Stromal cell of bone marrow (primary cell): ENCODE measurements at regions not wholly inside any gene's neighbourhood (a gene's known extent, or its start where the extent isn't known, plus 50 kb on each side); places are given as distances from the start of the nearest gene placed in this dataset.
"Not testable (repeated sequence)": the region's sequence is repeated elsewhere in the genome, so short reads cannot be mapped to it uniquely, and the experiment has no call there.

ENCODE experiments used
- DNase-seq: peaks from one replicate; pipeline ENCODE4 v3.0.0-alpha.2; 2012; ENCODE audit warnings: low read depth

DNA sequence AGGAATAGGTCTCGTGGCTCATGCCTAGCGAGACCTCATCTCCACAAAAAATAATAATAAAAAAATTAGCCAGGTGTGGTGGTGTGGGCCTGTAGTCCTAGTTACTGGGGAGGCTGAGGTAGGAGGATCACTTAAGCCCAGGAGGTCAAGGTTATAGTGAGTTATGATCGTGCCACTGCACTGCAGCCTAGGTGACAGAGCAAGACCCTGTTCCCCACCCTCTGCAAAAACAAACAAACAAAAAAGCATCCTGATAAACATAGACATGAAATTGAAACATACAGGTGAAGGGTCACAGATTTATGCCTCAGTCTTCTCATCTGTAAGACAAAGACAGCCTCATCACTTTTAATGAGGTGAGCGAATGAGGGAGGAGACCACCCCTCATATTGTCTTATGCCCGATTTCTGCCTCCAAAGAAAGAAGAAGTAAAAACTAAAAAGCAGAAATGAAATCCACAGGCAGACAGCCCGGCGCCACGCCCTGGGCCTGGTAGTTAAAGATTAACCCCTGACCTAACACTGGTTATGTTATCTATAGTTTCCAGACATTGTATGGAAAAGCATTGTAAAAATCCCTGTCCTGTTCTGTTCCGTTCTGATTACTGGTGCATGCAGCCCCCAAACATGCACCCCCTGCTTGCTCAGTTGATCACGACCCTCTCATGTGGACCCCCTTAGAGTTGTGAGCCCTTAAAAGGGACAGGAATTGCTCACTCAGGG lies 138.5 kb downstream of the OR2B2 start:
- DNase-seq = not testable (repeated sequence)

DNA sequence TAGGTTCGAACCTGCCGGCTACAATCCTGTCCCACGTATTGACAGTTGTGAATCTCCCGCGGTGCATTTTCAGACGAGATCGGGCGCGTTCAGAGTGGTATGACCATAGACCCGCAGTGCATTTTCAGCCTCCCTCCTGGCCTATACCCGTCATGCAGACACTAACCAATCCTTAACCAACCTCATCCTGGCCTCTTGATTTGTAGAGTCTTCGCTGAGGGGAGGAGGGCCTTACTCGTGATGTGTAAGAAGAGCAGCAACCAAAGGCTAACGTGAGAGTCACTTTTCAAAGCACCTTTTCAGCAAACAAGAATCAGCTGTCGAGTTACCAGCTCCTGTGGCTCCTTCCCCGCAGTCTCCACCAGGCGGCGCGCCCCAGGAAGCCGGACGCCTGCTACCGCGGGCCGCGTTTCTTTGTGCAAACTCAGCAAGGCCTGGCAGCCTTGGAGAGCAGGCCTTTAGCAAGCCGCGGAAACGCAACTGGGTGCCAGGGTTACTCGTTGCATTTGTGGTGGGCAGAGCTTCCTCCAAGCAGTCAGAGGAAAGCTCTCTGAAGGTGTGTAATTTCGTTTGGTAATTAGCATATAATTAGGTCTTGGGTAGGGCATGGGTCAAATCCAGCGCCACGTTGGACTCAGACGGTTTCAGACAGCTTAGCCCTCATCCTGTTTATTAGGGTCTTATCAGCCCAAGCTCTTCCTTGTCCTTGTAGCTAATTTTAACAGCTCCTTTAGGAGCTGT lies 139.8 kb downstream of the OR2B2 start:
- DNase-seq = peak; percentile 61

DNA sequence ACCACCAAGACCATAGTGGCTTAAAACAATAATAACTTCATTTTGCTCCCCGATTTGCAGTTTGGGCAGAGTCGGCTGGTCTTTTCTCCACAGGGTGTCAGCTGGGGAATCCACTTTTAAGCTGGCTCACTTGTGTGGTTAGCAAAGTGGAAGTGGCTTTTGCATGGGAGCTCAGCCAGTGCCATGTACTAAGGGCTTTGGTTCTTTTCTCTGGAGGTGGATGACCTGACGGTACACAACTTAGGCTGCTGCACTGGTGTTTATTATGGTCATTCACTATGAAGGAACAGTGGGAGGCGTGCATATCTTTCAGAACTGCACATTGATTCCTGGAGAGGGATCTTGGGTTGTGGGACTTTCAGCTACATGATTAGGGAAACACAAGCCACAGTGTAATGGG lies 141.0 kb downstream of the OR2B2 start:
- DNase-seq = no peak

DNA sequence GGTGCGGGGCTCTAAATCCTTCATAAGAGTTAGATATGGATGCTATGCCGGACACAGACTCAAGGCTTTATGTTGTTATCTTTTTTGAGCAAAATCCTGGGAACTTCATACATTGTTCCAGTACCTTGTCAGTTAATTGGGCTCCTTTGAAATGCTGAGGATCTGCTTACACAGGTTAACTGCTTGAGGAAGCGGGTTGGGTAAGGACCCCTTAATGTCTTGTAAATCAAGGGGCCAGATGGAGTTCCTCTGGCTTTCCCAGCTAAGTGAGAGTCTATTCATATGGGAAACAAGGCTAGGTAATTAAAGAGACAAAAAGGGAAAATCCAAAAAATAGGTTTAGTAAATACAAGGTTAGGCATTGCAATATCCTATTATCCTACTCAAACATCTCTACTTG lies 141.5 kb downstream of the OR2B2 start:
- no peak for DNase-seq

DNA sequence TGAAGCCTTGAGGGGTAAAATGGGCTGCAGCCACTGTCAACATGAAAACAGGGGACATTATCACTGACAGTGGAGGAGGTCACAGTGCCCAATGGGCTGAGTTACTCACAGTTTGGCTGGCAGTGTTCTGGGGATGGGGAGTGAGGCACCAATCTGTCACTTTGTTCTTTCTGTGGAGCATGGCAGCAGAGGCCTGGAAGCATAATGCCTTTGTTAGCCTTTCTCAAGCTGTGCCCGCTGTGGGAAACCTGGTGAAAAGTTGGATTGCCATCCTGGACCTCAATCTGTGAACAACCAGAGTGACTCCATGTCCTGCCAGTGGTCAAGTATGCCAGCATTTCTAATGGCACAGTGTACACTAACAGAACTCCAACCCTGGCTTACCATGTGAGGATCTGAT lies 143.6 kb downstream of the OR2B2 start:
- DNase-seq = no peak

DNA sequence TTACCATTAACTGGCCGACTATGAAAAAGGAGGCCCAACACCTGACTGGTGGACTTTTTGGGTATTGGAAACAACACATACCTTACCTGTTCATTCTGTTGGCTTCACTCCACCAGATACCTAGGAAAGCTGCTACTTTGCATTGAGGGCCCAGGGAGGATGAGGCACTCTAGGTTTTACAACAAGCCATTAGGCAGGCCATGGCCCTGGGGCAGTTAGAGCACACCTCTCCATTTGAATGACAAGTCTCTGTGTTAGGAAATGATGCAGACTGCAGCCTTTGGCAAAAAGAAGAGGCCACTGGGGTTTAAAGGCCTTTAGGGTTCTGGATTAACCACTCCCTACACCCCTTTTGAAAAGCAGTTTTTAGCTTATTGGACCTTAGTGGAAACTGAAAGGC lies 144.3 kb downstream of the OR2B2 start:
- no peak for DNase-seq

DNA sequence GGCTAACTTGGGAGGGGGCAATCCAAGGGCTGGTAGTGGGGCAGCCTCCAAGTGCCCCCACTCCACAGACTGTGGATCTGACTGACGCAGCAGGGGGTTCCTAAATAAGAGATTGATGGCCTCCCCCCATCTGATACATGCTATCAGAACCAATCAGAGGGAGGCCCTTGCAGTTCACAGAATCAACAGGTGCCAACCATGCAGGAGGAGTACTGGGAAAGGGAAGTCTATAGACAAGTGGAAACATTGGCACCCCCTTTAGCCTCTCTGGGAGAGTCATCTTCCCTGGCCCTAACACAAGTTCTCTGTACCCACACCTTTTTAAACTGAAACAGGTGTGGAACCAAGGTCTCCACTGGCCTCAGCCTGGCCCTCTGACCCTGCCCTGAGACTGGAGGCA lies 145.8 kb downstream of the OR2B2 start:
- no peak for DNase-seq

DNA sequence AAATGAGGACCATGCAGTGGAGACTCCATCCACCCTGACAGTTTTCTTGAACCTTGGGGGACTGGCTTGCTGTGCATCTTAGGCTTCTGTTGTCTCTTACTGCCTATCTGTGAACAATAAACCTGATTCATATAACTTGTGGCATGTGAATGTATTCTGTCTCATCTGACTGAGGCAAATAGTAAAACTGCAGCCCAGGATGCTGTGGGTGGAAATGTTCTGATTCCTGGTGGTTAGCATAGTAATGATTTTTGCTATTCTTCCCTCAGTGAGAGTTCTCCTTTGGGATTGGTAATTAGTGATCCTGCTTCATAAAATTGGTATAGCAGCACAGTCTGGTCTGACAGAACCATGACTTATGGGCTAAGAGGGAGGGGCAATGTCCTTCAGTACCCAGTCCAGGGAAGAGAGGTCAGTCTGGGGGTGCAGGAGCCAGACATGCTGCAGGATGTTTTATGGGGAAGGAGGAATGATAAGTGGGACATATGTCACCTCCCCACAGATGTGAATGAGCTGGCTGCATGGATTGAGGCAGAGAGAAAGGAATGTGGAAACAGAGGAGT lies 147.1 kb downstream of the OR2B2 start:
- DNase-seq = no peak

DNA sequence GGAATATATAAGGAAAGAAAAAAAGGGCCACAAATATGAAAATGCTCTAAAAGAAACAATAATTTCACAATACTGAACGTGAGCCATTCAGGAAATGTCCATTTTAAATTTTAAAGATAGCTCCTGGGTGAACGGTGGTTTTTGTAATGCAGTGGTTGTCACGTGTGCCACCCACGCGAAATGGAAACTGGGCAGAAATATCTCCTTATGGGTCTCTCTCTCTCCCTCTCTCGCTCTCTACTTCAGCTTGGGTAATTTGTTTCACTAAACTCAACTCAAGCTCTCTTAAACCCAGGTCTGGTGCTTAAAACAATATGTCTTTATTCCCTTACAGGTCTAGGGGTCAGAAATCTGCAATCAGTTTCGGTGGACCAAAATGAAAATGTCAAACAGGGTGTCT lies 150.8 kb downstream of the OR2B2 start:
- no peak for DNase-seq

DNA sequence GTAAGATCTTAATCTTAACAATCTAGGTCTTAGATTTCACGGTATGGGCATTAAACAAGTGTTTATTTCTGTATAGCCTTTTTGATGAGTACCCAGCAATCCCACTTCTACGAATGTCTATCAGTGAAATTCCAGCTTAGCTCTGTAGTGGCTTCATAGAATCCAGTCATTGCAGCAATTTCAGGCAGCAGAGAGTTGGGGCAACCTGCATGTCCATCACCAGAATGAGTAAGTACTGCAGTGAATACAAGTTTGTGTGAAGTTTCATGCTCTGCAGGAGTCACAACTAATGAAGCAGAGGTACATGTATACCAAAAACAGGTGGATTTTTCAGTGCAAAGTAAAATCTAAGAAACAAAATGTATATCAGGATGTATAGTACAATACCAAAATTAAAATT lies 151.7 kb downstream of the OR2B2 start:
- no peak for DNase-seq

DNA sequence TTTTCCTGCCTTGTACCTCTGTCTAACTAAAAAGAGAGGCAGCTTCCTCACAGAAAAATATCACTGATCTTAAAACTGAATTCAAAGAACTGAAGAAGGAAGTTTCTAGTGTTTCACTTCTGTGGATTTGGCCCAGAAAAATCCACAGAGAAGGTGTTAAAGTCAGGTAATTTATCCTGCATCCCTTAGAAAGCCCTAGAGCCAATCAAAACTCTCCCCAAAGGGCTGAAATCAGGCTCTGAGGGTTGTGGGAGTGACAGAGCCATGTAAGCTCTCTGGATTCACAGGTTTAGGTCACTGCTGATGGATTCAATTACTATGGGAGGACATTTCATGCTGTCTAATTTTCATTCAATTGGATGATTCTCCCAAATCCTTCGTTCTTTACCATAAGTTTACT lies 152.3 kb downstream of the OR2B2 start:
- no peak for DNase-seq

DNA sequence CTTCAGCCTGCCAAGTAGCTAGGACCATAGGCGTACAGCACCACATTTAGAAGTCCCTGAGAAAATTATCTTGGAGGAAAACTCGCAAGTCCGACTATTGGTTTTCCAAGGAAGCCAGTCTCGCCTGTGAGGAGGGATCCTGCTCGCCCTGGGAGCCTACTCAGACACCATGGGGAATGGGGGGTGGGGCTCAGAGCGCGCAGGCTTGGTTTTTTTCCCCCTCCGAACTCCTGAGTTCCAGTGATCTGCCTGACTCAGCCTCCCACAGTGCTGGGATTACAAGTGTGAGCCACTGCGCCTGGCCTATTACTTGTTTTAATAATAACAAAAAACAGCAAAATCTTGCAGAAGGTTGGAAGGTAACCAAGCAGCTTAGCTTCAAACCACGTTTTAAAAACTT lies 153.7 kb downstream of the OR2B2 start:
- DNase-seq = no peak

DNA sequence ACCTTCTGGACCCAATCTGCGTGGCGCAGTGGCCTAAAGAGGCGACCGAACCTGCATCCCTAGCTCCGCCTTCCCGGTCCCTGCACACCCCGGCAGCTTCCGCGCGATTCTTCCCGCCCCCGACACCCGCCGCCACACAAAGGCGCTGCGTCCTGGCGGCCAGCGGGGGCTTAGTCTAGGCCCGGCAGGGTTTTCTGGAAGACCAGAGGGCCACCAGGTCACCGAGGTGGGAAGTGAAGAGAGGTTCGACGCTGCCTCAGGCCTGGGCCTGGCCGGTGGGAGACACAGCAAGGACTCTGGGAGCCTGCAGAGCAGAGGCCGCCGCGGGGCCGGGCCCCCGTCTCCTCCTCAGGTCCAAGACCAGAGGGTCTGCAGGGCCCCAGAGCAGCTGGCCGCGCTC lies 154.9 kb downstream of the OR2B2 start:
- DNase-seq = no peak

DNA sequence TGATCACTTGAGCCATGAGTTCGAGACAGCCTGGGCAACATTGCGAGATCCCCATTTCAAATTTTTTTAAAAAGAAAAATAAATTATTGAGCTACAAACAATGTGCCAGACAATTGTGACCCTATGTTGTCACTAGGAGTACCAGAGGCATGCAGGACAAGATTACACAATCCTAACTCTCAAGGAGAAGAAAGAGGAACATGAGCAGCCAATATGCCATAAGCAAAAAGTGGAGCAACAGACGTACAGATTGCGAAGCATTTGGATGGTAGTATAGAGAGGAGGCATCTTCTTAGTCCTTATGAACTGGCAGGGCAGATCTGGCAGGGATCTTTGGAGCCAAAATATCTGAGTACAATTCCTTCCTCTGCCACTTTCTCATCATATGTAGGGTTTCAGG lies 156.4 kb downstream of the OR2B2 start:
- no peak for DNase-seq

DNA sequence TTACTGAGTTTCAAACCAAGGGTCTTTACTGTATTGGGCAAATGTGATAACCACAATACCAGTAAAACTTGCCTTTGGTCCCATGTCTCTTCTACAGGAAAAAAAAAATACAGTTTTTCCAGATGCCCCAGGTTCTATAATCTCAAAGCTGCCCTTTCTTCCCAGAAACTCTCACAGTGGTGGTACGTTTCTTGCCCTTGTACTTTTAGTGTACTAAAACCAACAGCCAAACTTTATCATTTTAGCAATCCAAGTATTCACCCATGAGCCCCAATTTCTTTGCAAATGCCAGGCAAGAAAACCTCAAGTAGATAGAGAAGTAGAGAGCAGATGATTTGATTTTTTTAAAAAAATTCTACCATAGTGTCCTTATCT lies 157.8 kb downstream of the OR2B2 start:
- DNase-seq = no peak

DNA sequence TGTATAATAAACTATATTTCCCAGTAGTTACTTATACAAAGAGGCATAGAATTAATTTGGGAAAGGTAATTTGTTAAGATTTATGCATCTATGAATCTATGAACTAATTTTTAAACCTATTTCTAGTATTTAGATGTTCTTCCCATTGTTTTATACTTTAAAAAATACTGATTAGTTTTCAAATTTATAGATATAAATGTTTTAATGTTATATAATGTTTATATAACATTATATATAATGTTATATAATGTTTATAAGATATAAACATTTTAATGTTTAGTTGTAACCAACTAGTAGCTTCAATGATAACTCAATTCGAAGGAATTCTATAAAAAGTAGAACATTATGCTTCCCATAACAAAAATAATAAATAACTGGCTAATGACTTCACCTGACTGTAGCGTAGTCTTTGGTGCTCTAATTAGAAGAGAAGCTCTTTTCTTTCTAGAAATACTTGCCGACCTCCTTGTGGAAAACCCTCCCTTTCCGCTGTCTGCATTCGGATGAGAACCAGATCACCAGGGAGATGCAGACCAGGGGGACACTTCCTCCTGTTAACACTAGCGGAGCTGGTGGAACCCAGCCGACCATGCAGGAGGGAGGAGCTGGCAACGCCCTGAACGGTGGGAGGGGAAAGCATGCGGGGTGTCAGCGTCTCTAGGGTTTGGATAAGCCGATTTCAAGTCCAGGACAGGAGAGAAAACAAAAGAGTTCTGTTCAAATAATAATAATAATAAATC lies 158.4 kb downstream of the OR2B2 start:
- DNase-seq = no peak

DNA sequence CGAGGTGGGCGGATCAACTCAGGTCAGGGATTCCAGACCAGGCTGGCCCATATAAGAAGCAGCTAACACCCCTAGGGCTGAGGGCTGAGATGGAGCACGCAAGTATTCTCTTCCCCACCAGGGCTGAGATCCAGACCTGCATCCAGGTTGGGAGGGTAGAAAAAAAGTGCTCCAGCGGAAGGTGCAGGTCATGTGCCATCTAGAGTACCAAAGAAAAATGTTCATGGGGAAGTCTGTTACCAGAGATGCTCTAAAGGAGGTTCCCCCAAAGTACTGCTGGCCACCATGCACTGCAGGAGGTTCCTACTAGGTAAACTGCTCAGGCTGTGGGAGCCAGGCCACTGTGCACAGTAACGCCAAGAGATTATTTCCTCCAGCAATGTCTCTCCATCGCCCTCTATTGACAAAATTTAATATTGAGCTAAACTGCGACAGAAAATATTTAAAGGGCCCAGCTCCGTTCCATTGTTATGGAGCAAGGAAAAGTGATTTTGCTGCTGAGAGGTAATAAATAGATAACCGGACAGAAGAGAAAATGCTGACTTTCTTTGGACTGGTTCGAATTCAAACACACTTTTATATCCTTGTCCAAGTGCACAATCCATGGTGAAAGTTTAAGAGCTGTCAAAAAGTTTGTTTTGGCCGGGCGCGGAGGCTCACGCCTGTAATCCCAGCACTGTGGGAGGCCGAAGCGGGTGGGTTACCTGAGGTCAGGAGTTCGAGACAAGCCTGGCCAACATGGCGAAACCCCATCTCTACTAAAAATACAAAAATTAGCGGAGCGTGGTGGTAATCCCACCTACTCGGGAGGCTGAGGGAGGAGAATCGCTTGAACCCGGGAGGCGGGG lies 159.9 kb downstream of the OR2B2 start:
- DNase-seq = peak; percentile 65

DNA sequence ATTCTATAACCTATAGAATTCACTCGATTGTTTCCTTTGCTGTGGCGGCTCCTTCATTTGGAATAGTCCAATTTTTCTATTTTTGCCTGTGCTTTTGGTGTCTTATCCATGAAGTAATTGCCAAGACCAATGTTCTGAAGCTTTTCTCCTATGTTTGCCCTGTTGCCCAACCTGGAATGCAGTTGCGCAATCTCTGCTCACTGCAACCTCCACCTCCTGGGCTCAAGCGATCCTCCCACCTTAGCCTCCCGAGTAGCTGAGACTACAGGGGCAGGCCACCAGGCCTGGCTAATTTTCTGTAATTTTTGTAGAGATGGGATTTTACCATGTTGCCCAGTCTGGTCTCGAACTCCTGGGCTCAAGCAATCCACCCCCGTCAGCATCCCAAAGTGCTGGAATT lies 163.5 kb downstream of the OR2B2 start:
- no peak for DNase-seq

DNA sequence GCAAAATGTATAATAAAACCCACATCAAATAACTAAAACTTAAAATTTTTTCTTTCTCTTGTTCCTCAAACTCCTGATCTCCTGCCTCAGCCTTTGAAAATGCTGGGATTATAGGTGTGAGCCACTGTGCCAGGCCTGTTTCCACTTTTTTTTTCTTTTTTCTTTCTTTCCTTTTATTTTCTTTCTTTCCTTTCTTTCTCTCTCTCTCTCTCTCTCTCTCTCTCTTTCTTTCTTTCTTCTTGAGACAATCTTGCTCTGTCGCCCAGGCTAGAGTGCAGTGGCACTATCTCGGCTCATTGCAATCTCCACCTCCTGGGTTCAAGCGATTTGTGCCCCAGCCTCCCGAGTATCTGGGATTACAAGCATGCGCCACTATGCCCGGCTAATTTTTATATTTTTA lies 164.6 kb downstream of the OR2B2 start:
- DNase-seq = no peak

DNA sequence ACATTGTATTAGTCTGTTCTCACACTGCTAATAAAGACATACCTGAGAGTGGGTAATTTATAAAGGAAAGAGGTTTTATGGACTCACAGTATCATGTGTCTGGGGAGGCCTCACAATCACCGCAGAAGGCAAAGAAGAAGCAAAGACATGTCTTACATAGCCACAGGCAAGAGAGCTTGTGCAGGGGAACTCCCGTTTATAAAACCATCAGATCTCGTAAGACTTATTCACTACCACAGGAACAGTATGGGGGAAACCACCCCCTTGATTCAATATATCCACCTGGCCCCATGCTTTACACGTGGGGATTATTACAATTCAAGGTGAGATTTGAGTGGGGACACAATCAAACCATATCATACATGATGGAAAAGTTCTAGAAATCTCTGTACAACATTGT lies 165.3 kb downstream of the OR2B2 start:
- not testable (repeated sequence) for DNase-seq

DNA sequence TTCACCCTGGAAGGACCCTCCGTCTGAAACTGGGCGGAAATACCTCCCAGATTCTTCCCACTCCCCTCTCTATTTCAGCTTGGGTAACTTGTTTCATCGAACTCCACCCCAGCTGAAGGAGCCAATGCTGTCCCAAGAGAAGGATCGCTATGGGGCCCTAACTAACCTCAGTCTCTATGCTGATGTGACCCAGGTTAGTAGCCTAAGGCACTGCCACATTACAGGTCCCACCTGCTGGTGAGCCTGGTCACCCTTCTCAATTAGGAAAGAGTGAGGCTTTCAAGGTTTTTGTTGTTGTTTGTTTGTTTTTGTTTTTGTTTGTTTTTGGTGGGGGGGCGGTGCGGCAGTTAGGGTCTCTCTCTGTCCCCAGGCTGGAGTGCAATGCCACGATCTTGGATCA lies 168.4 kb downstream of the OR2B2 start:
- DNase-seq = no peak
